NCI-H748 (cell line): ENCODE measurements at regions not wholly inside any gene's neighbourhood (a gene's known extent, or its start where the extent isn't known, plus 50 kb on each side); places are given as distances from the start of the nearest gene placed in this dataset.

Experiments used
- DNase-seq: peaks from one replicate; lab custom pipeline; 2025; ENCODE audit not compliant: unreplicated experiment; lab: John Stamatoyannopoulos, UW

- no peak for DNase-seq
These were observed 157.6 kb upstream of the C1QTNF7 start for GRCh38 chr4:15270201-15270600.

- no peak for DNase-seq
These were observed 141.8 kb upstream of the C1QTNF7 start for GRCh38 chr4:15286041-15286440.

- no peak for DNase-seq
These were observed 136.7 kb upstream of the C1QTNF7 start for GRCh38 chr4:15291122-15291521.

- no peak for DNase-seq
These were observed 134.1 kb upstream of the C1QTNF7 start for GRCh38 chr4:15293711-15294110.

- no peak for DNase-seq
These were observed 133.6 kb upstream of the C1QTNF7 start for GRCh38 chr4:15294202-15294601.

- DNase-seq = no peak
These were observed 133.0 kb upstream of the C1QTNF7 start for GRCh38 chr4:15294832-15295231.

GRCh38 chr4:15295421-15296162 lies 132.2 kb upstream of the C1QTNF7 start:
- DNase-seq = peak; percentile 75

GRCh38 chr4:15297344-15297743 lies 130.5 kb upstream of the C1QTNF7 start:
- no peak for DNase-seq

GRCh38 chr4:15299627-15300026 lies 128.2 kb upstream of the C1QTNF7 start:
- no peak for DNase-seq

- DNase-seq = no peak
These were observed 124.7 kb upstream of the C1QTNF7 start for GRCh38 chr4:15303052-15303641.

- DNase-seq = no peak
These were observed 112.9 kb upstream of the C1QTNF7 start for GRCh38 chr4:15314974-15315373.

- DNase-seq = no peak
These were observed 110.6 kb upstream of the C1QTNF7 start for GRCh38 chr4:15317246-15317645.

GRCh38 chr4:15318621-15319348 lies 109.0 kb upstream of the C1QTNF7 start:
- DNase-seq = no peak

- no peak for DNase-seq
These were observed 107.6 kb upstream of the C1QTNF7 start for GRCh38 chr4:15320121-15320678.

- DNase-seq = no peak
These were observed 105.8 kb upstream of the C1QTNF7 start for GRCh38 chr4:15322006-15322405.

- DNase-seq = no peak
These were observed 101.8 kb upstream of the C1QTNF7 start for GRCh38 chr4:15325987-15326386.

GRCh38 chr4:15327311-15328298 lies 100.2 kb upstream of the C1QTNF7 start:
- no peak for DNase-seq

GRCh38 chr4:15331930-15332329 lies 95.9 kb upstream of the C1QTNF7 start:
- DNase-seq = no peak

GRCh38 chr4:15332377-15332776 lies 95.5 kb upstream of the C1QTNF7 start:
- no peak for DNase-seq
